GM12892 (cell line): ENCODE measurements at regions not wholly inside any gene's neighbourhood (a gene's known extent, or its start where the extent isn't known, plus 50 kb on each side); places are given as distances from the start of the nearest gene placed in this dataset.
"Not testable (repeated sequence)": the region's sequence is repeated elsewhere in the genome, so short reads cannot be mapped to it uniquely, and the experiment has no call there.

Experiments used
- DNase-seq: peaks from one replicate; pipeline ENCODE4 v3.0.0; 2011; ENCODE audit not compliant: insufficient read length
- FAIRE-seq: peaks from 2 replicates; lab custom pipeline; 2011; peaks lifted over from hg19 to GRCh38; lab: Jason Lieb, UNC
- POLR2A ChIP-seq: IDR thresholded peaks from 2 replicates; pipeline ENCODE4 v1.6.1; 2011; ENCODE audit warnings: low read depth, low read length, control low read depth
- POLR2AphosphoS5 ChIP-seq: IDR thresholded peaks from 2 replicates; pipeline ENCODE4 v1.6.1; 2011; ENCODE audit warnings: low read depth, low read length, control low read depth
- TAF1 ChIP-seq: IDR thresholded peaks from 2 replicates; pipeline ENCODE4 v1.6.1; 2011; ENCODE audit warnings: low read depth, mild to moderate bottlenecking, control low read depth, low read length, borderline replicate concordance

GRCh38 chr6:137303441-137303840 is 84.3 kb upstream of the IFNGR1 start:
- FAIRE-seq (no peak), DNase-seq (no peak)
- TF ChIP-seq POLR2A (no peak), TAF1 (no peak), POLR2AphosphoS5 (no peak)

DNA sequence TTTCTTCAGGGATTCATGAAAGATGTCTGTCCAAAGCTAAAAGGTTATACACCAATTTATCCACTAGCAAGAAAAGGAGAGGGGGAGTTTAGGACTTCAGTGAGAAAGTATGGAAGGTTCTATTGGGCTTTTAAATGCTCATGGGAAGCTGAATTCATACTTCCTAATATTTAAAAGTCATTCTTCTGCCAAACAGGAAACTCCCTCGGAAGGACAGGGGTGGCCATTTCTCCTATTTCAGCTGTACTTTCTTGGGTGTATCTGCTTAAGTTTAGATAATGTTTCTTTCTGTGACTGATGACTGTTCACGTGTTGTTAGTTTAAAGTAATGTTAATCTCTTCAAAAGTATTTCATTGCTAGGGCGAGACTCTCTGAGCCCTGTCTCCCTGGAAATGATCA is 80.5 kb upstream of the IFNGR1 start:
- TF ChIP-seq TAF1 (no peak), POLR2A (no peak), POLR2AphosphoS5 (no peak)
- no peak for FAIRE-seq
- DNase-seq = no peak

- DNase-seq (no peak), FAIRE-seq (no peak)
- TF ChIP-seq TAF1 (no peak), POLR2AphosphoS5 (no peak), POLR2A (no peak)
These were observed 78.7 kb upstream of the IFNGR1 start for GRCh38 chr6:137297887-137298286.

DNA sequence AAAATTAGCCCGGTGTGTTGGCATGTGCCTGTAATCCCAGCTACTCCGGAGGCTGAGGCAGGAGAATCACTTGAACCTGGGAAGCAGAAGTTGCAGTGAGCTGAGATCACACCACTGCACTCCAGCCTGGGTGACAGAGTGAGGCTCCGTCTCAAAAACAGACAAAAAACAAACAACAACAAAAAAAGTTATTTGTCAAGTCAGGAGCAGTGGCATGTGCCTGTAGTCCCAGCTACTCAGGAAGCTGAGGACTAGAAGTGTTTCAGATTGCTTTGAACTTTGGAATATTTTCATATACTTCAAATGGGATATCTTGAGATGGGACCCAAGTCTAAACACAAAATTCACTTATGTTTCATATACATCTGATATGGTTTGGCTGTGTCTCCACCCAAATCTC is 73.1 kb upstream of the IFNGR1 start:
- not testable (repeated sequence) for DNase-seq, FAIRE-seq

DNA sequence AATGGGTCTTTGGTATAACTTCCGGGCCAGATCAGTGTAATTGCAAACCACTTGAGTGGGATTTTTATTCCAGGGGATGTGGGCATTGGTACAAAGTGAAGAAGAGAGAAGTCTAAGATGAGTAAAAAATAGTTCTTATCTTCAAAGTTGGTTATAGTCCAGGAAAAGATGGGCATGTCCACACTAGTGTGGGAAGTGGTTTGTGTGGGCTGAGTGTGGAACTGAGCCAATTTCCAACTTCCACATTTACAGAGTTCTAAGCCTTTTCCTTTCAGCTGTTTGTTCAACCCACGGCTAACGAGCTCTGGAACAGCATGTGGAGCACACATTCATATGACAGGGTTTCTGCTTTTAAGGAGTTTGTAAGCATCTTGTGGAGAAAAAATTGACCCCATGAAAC is 72.3 kb upstream of the IFNGR1 start:
- TF ChIP-seq TAF1 (no peak), POLR2A (no peak), POLR2AphosphoS5 (no peak)
- no peak for DNase-seq
- FAIRE-seq = no peak

DNA sequence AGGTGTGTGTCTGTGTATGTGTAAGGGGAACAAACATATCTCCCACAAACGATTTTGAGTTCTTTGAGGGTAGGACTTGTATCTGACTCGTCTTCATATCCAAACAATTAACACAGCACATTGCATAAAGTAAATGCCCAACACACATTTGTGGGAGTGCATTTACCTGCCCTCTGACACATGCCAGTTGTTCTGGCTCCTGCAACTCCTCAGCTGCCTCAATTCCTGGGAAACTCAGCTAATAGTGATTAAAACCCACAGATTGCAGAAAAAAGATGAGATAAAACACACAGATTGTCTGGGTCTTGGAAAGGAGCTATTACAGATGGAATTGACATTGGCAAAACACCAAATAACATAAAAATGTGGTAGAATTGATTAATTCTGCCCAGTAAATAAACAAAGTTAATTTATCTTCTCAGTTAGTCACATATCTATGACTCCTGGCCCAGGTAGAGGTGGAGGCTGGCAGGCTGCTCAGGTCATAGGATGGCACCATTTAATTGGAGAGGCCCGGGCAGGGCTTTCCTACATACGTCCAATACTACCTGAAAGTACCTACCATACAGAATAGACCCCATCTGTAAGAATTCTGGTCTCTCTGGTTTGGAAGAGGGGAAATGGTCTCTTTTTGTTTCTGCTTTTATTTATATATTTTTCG is 71.5 kb upstream of the IFNGR1 start:
- TF ChIP-seq TAF1 (no peak), POLR2AphosphoS5 (no peak), POLR2A (no peak)
- FAIRE-seq = peak; percentile 53

DNA sequence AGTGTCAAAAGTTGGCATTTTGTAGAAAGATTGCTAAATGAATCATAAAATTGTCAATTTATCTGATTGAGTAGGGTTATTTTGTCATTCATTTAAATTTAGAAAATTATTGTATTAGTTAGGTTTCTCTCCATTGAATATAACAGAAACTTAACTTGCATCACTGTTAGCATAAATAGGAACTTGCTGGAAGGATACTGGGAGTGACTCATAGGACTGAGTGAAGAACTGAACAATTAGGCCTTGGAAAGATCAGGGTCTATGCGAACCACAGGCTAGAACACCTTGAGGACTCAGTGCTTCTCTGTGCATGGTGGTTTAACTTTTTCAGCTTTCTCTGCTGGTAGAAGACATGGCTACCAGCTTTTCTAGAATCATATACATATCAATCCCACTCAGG is 67.7 kb upstream of the IFNGR1 start:
- FAIRE-seq (no peak), DNase-seq (no peak)
- TF ChIP-seq TAF1 = no peak
- no peak for TF ChIP-seq POLR2AphosphoS5
- no peak for TF ChIP-seq POLR2A

More for the DNA sequence above, 71.5 kb upstream of the IFNGR1 start:
- no peak for DNase-seq

- DNase-seq = no peak
- TF ChIP-seq TAF1 (no peak), POLR2AphosphoS5 (no peak), POLR2A (no peak)
- no peak for FAIRE-seq
These were observed 67.2 kb upstream of the IFNGR1 start for GRCh38 chr6:137286368-137286767.

- TF ChIP-seq TAF1 (no peak), POLR2AphosphoS5 (no peak), POLR2A (no peak)
- peak; percentile 81 for FAIRE-seq
- DNase-seq = no peak
These were observed 65.6 kb upstream of the IFNGR1 start for GRCh38 chr6:137284811-137285110.

DNA sequence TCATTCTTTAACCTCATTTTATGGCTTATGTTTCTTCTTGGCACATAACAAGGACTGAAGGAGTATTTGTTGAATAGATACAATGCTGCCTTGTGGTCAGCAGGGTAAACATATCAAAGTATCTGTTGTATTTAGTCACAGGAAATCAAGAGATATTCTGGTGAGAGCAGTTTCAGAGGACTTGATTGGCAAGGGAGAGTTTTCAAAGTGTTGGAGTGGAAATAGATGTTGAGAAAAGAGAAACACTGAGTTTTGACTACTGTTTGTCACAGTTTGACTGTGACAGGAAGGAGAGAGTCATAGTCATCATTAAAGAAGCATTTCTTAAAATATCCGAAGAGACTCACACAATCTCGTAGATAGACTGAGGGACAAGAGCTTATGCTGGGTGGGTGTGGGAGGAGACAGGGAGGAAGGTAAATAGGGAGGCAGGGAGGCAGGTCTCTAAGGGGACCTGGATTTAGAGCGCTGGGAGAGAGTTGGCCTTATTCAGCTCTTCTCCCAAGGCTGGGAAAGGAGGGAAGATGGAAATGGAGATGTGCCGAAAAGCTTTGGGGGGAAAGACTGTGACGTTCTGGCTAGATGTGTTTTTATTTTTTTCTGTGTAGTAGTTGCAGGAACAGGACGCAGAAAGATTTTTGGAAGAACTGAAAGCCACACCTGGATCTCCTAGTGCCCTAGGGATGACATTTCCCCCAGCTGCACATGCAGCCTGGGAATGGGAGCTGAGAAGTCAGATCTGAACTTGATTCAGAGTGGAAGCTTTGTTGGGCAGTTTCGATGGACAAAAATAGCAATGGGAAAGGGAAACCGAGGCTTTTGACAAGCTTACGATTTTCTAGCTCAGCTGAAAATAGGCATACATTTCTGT is 65.0 kb upstream of the IFNGR1 start:
- DNase-seq (peak; percentile 9), FAIRE-seq (peak; percentile 92)
- TF ChIP-seq POLR2AphosphoS5 = no peak
- TF ChIP-seq TAF1 = no peak
- no peak for TF ChIP-seq POLR2A

GRCh38 chr6:137283080-137283479 is 63.9 kb upstream of the IFNGR1 start:
- peak; percentile 38 for FAIRE-seq
- TF ChIP-seq TAF1 = no peak
- no peak for TF ChIP-seq POLR2A
- TF ChIP-seq POLR2AphosphoS5 = no peak
- DNase-seq = no peak

- TF ChIP-seq POLR2A (no peak), TAF1 (no peak), POLR2AphosphoS5 (no peak)
- DNase-seq = no peak
- FAIRE-seq = peak; percentile 88
These were observed 63.1 kb upstream of the IFNGR1 start for GRCh38 chr6:137282254-137282653.

GRCh38 chr6:137279279-137279678 is 60.1 kb upstream of the IFNGR1 start:
- DNase-seq, FAIRE-seq: not testable (repeated sequence)
